HG03139 (cell line): ENCODE measurements at regions not wholly inside any gene's neighbourhood (a gene's known extent, or its start where the extent isn't known, plus 50 kb on each side); places are given as distances from the start of the nearest gene placed in this dataset.
"Not testable (repeated sequence)": the region's sequence is repeated elsewhere in the genome, so short reads cannot be mapped to it uniquely, and the experiment has no call there.

Source experiments
- ATAC-seq: cut with Tn5 transposase; IDR thresholded peaks from one replicate; pipeline ENCODE4 v1.9.1; 2021; ENCODE audit not compliant: unreplicated experiment

- ATAC-seq, result not testable (repeated sequence)
Observed at GRCh38 chr5:145395151-145395550, 440.0 kb downstream of the PRELID2 start.

- ATAC-seq, result no peak
Observed at GRCh38 chr5:145393426-145393825, 441.7 kb downstream of the PRELID2 start.

- ATAC-seq, result no peak
Observed at GRCh38 chr5:145389047-145389446, 446.1 kb downstream of the PRELID2 start.

GRCh38 chr5:145385276-145385675 lies 449.9 kb downstream of the PRELID2 start:
- ATAC-seq, result no peak

GRCh38 chr5:145378226-145378625 lies 456.9 kb downstream of the PRELID2 start:
- no peak for ATAC-seq

- no peak for ATAC-seq
Observed at GRCh38 chr5:145375521-145375920, 459.6 kb downstream of the PRELID2 start.

GRCh38 chr5:145365464-145365863 lies 469.7 kb downstream of the PRELID2 start:
- ATAC-seq, result no peak

GRCh38 chr5:145362266-145362665 lies 472.9 kb downstream of the PRELID2 start:
- no peak for ATAC-seq

- no peak for ATAC-seq
Observed at GRCh38 chr5:145360936-145361335, 474.2 kb downstream of the PRELID2 start.

GRCh38 chr5:145350513-145350912 lies 484.6 kb downstream of the PRELID2 start:
- ATAC-seq, result no peak

GRCh38 chr5:145347026-145347616 lies 488.0 kb downstream of the PRELID2 start:
- peak; percentile 63 for ATAC-seq

- ATAC-seq, result no peak
Observed at GRCh38 chr5:145345511-145346287, 489.4 kb downstream of the PRELID2 start.

GRCh38 chr5:145341842-145342241 lies 493.3 kb downstream of the PRELID2 start:
- no peak for ATAC-seq

- no peak for ATAC-seq
Observed at GRCh38 chr5:145340099-145340498, 495.0 kb downstream of the PRELID2 start.

- no peak for ATAC-seq
Observed at GRCh38 chr5:145324767-145325479, 510.2 kb downstream of the PRELID2 start.

GRCh38 chr5:145324101-145324500 lies 511.0 kb downstream of the PRELID2 start:
- no peak for ATAC-seq

- peak; percentile 93 for ATAC-seq
Observed at GRCh38 chr5:145316282-145316681, 518.9 kb downstream of the PRELID2 start.

- ATAC-seq, result no peak
Observed at GRCh38 chr5:145307866-145308382, 527.2 kb downstream of the PRELID2 start.

- no peak for ATAC-seq
Observed at GRCh38 chr5:145295236-145295835, 539.8 kb downstream of the PRELID2 start.

- ATAC-seq, result no peak
Observed at GRCh38 chr5:145294331-145294730, 540.8 kb downstream of the PRELID2 start.

- no peak for ATAC-seq
Observed at GRCh38 chr5:145293716-145294115, 541.4 kb downstream of the PRELID2 start.
